MM.1S (cell line): ENCODE measurements at regions not wholly inside any gene's neighbourhood (a gene's known extent, or its start where the extent isn't known, plus 50 kb on each side); places are given as distances from the start of the nearest gene placed in this dataset.
"Not testable (repeated sequence)": the region's sequence is repeated elsewhere in the genome, so short reads cannot be mapped to it uniquely, and the experiment has no call there.

Experiments
- EZH2 ChIP-seq: fragments of 300-600 bp; sonication (generic); optimal IDR thresholded peaks from 2 replicates; pipeline ENCODE3; 2017; ENCODE audit warnings: low read depth, mild to moderate bottlenecking, antibody characterized with exemption, low read length, mixed read lengths
- EZH2phosphoT487 ChIP-seq: fragments of 300-600 bp; sonication (generic); IDR thresholded peaks from 2 replicates; pipeline ENCODE4 v1.6.1; 2018; ENCODE audit warnings: antibody characterized with exemption, low read length
- TF ChIP-seq, protein P1 (sequence below): fragments of 300-600 bp; sonication (generic); IDR thresholded peaks from 2 replicates; pipeline ENCODE4 v1.5.1; 2016; ENCODE audit warnings: antibody characterized with exemption, low read length, mixed read lengths

DNA sequence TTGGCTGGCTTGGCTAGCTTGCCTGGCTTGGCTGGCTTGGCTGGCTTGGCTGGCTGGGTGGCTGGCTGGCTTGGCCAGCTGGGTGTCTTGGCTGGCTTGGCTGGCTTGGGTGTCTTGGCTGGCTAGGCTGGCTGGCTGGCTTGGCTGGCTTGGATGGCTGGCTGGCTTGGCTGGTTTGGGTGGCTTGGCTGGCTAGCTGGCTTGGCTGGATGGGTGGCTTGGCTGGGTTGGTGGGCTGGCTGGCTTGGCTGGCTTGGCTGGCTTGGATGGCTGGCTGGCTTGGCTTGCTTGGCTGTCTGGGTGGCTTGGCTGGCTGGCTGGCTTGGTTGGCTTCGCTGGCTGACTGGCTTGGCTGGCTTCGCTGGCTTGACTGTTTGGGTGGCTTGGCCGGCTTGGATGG, 440.3 kb downstream of the GOLGA6L6 start:
- TF ChIP-seq, protein P1, sequence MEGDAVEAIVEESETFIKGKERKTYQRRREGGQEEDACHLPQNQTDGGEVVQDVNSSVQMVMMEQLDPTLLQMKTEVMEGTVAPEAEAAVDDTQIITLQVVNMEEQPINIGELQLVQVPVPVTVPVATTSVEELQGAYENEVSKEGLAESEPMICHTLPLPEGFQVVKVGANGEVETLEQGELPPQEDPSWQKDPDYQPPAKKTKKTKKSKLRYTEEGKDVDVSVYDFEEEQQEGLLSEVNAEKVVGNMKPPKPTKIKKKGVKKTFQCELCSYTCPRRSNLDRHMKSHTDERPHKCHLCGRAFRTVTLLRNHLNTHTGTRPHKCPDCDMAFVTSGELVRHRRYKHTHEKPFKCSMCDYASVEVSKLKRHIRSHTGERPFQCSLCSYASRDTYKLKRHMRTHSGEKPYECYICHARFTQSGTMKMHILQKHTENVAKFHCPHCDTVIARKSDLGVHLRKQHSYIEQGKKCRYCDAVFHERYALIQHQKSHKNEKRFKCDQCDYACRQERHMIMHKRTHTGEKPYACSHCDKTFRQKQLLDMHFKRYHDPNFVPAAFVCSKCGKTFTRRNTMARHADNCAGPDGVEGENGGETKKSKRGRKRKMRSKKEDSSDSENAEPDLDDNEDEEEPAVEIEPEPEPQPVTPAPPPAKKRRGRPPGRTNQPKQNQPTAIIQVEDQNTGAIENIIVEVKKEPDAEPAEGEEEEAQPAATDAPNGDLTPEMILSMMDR: not testable (repeated sequence)
- TF ChIP-seq EZH2phosphoT487, EZH2: not testable (repeated sequence)
